HG03196 (cell line): ENCODE measurements at regions not wholly inside any gene's neighbourhood (a gene's known extent, or its start where the extent isn't known, plus 50 kb on each side); places are given as distances from the start of the nearest gene placed in this dataset.
"Not testable (repeated sequence)": the region's sequence is repeated elsewhere in the genome, so short reads cannot be mapped to it uniquely, and the experiment has no call there.

ENCODE experiments used
- ATAC-seq: cut with Tn5 transposase; IDR thresholded peaks from one replicate; pipeline ENCODE4 v1.9.1; 2021; ENCODE audit not compliant: unreplicated experiment

DNA sequence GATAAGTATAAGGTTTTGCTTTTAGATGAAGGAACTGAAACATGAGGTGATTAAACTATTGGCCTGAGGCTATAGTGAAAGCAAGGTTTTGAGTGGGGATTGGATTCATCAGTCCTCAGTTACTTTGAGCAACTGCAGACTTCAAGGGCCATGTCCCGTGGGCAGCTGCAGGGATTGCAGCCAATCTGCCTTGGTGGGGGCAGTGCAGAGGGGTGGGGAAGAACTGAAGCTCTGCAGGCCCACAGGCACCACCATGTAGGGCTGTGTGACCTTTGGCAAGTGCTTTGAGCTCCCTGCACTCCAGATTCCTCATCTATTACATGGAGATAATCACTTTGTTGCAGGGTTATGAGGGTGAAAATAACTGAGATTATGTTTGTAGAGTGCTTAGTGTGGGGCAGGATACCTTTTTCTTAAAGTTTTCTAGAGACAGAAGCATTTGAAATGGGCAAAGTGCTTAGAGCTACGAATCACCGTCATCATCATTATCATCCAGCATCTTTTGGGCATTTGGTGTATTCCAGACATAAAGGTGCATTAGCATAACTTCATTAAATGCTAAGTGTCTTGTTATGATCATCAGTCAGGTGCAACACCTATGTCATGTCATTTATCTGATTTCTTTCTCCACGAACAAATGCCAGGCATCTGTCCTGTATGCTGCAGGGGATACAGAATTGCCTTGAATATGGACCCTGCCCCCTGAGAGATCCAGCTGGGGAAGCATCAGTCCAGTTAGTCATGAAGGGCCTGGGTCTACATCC is 72.1 kb upstream of the TENM4 start:
- no peak for ATAC-seq

GRCh38 chr11:79510960-79511359 is 70.1 kb upstream of the TENM4 start:
- no peak for ATAC-seq

DNA sequence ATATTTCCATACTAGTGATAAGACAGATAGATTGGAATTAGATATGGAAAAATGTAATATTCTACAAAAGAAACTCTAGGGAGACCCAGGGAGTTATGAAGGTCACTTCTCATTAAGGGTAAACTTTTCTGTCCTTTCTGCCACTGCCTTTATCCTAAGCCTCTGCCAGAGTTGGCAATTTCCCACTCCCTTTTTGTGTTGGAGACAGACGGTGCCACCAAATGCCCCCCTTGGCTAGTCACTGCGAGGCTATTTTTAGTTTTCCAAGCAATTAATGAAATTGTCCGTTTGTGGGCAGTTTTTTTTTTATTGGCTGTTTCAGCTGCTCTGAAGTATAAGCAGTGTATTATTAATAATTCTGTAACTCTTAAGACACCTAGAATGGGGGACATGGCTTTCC is 67.6 kb upstream of the TENM4 start:
- no peak for ATAC-seq

GRCh38 chr11:79507706-79508105 is 66.9 kb upstream of the TENM4 start:
- ATAC-seq = no peak

- ATAC-seq = no peak
Measured at GRCh38 chr11:79506734-79507344, 66.0 kb upstream of the TENM4 start.

DNA sequence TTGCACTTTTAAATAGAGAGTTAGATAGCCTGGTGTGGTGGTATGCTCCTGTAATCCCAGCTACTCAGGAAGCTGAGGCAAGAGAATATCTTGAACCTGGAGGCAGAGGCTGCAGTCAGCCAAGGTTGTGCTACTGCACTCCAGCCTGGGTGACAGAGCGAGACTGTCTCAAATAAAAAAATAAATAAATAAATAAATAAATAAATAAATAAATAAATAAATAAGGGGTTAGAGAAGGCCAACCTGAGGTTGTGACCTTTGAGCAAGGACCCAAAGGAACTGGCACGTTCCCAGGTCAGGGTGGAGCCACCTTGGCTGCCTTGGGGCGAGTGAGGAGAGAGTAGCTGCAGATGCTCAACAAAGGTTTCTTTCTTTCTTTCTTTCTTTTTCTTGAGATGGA is 65.3 kb upstream of the TENM4 start:
- no peak for ATAC-seq

GRCh38 chr11:79503028-79503427 is 62.2 kb upstream of the TENM4 start:
- ATAC-seq = no peak

DNA sequence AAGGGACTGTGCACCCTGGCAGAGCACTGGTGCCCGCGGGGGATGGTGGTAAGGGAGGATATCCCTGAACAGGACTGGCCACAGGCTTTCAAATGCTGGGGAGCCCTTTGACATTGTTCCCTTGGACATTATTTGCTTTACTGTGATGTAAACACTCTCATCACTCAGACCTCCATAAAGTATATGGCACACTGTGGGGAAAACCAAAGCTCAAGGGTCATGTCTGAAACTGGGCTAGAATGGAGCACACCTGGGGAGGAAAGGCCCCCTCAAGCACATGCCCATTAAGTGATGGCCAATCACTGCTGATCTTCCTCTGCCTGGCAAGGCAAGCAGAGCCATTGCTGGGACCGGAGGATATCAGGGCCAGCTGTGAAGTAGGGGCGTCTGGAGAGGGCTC is 60.9 kb upstream of the TENM4 start:
- ATAC-seq = no peak

GRCh38 chr11:79499929-79500328 is 59.1 kb upstream of the TENM4 start:
- ATAC-seq = not testable (repeated sequence)

DNA sequence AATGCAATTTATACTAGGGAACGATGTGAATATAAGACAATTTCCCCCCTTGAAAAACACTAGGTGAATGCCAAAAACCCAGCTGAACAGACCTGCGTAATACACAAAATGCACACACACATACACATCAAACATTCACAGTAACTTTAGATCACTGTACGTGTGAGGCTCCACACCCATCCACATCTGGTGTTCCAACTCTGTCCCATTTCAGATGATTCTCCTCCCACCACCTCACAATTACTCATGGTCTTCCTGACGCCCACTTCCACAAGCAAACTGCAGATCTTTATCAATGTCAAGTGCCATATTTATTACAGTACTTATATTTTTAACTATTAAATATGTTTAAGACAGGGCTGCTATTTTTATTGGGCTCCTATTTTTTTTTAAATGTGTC is 57.8 kb upstream of the TENM4 start:
- ATAC-seq = no peak

GRCh38 chr11:79493555-79494171 is 52.8 kb upstream of the TENM4 start:
- peak; percentile 53 for ATAC-seq

GRCh38 chr11:79492008-79492407 is 51.2 kb upstream of the TENM4 start:
- ATAC-seq = no peak
